Testis (tissue), 2 donors: ENCODE measurements at regions not wholly inside any gene's neighbourhood (a gene's known extent, or its start where the extent isn't known, plus 50 kb on each side); places are given as distances from the start of the nearest gene placed in this dataset.
"Not testable (repeated sequence)": the region's sequence is repeated elsewhere in the genome, so short reads cannot be mapped to it uniquely, and the experiment has no call there.

Experiments
- DNase-seq: peaks from one replicate; pipeline ENCODE4 v3.0.0-alpha.2; 2019
- H3K27ac ChIP-seq, 2 donors: fragments of 200-600 bp; sonication (generic); one replicate each; pipeline ENCODE4 v1.5.1; 2019
- H3K27me3 ChIP-seq: fragments of 200-600 bp; sonication (generic); one replicate; pipeline ENCODE4 v1.5.1; 2019
- H3K36me3 ChIP-seq: fragments of 200-600 bp; sonication (generic); one replicate; pipeline ENCODE4 v1.5.1; 2017; ENCODE audit warnings: low read depth; ENCODE audit errors: missing control alignments
- H3K4me1 ChIP-seq: fragments of 200-600 bp; sonication (generic); one replicate; pipeline ENCODE4 v1.5.1; 2019
- H3K4me3 ChIP-seq, 2 donors: fragments of 200-600 bp; sonication (generic); one replicate each; pipeline ENCODE4 v1.5.1; 2017 to 2019
- H3K9me3 ChIP-seq: fragments of 200-600 bp; sonication (generic); one replicate; pipeline ENCODE4 v1.5.1; 2017
- CTCF ChIP-seq, 3 experiments: fragments of 450-650 bp in 2 of 3; fragments of 200-600 bp in 1 of 3; sonication (generic) in 1 of 3; IDR thresholded peaks; one replicate each; pipeline ENCODE4 v1.5.1; 2016 to 2019; ENCODE audit warnings: antibody characterized with exemption in 3 of 3, mild to moderate bottlenecking in 2 of 3, moderate library complexity in 1 of 3
- POLR2A ChIP-seq: fragments of 450-650 bp; IDR thresholded peaks from one replicate; pipeline ENCODE4 v1.6.1; 2017; ENCODE audit warnings: antibody characterized with exemption, mild to moderate bottlenecking, moderate library complexity
- WGBS, 2 donors: methylation state at CpG; one replicate each; pipeline ENCODE4 v1.1.5; 2018; 5-methylcytosine and 5-hydroxymethylcytosine counted together
- intact Hi-C: fragments of 100-400 bp; cut with DNase I; formaldehyde crosslinking; loops from one replicate; pipeline ENCODE4 v1.15.1; 2023; ENCODE audit warnings: low total_unique reads

GRCh38 chr9:78144663-78145377 is 91.1 kb upstream of the CEP78 start:
- Histone ChIP-seq H3K27ac (no peak overlapping the region), H3K9me3 (no peaks in the 10 kb centered on the region), H3K4me3 (no peak overlapping the region), H3K4me1 (no peaks in the 10 kb centered on the region), H3K36me3 (no peaks in the 10 kb centered on the region), H3K27me3 (no peaks in the 10 kb centered on the region)
- intact Hi-C loops: no loop called here
- no peak for DNase-seq
- 67 to 69% methylated on average over 3 of the region's 3 CpGs for WGBS, 2 donors
- no peak for TF ChIP-seq POLR2A
- TF ChIP-seq CTCF (IDR thresholded peaks at IDR 0.05): no peak

- Histone ChIP-seq H3K4me3 (no peak overlapping the region), H3K36me3 (no peaks in the 10 kb centered on the region), H3K9me3 (no peaks in the 10 kb centered on the region), H3K27ac (no peak overlapping the region), H3K27me3 (no peaks in the 10 kb centered on the region), H3K4me1 (no peaks in the 10 kb centered on the region)
- intact Hi-C loops: no loop called here
- WGBS, 2 donors: 95 to 100% methylated on average over 1 of the region's 1 CpG
- TF ChIP-seq POLR2A: no peak
- TF ChIP-seq CTCF (IDR thresholded peaks at IDR 0.05): no peak
- DNase-seq: no peak
Observed at GRCh38 chr9:78144008-78144381, 91.9 kb upstream of the CEP78 start.

- no peak overlapping the region for H3K4me3 ChIP-seq
- WGBS, 2 donors: 68 to 76% methylated on average over 3 of the region's 3 CpGs
- H3K9me3 ChIP-seq: no peaks in the 10 kb centered on the region
- intact Hi-C loops: no loop called here
- no peaks in the 10 kb centered on the region for H3K36me3 ChIP-seq
- no peak overlapping the region for H3K27ac ChIP-seq
- no peak for TF ChIP-seq CTCF (IDR thresholded peaks at IDR 0.05)
- TF ChIP-seq POLR2A: no peak
- DNase-seq: no peak
- H3K4me1 ChIP-seq: no peaks in the 10 kb centered on the region
- H3K27me3 ChIP-seq: no peaks in the 10 kb centered on the region
Observed at GRCh38 chr9:78143281-78144007, 92.4 kb upstream of the CEP78 start.

GRCh38 chr9:78142264-78142663 is 93.6 kb upstream of the CEP78 start:
- intact Hi-C loops, H3K9me3 ChIP-seq, H3K27ac ChIP-seq, H3K4me1 ChIP-seq, DNase-seq, H3K4me3 ChIP-seq, H3K27me3 ChIP-seq, H3K36me3 ChIP-seq: not testable (repeated sequence)
- 94 to 96% methylated on average over 3 of the region's 3 CpGs for WGBS, 2 donors

GRCh38 chr9:78133751-78134150 is 102.1 kb upstream of the CEP78 start:
- no peak for DNase-seq
- no peaks in the 10 kb centered on the region for H3K27me3 ChIP-seq
- TF ChIP-seq POLR2A (no peak), CTCF (IDR thresholded peaks at IDR 0.05) (no peak)
- no peaks in the 10 kb centered on the region for H3K9me3 ChIP-seq
- H3K4me1 ChIP-seq: no peaks in the 10 kb centered on the region
- no peak overlapping the region for H3K27ac ChIP-seq
- no peak overlapping the region for H3K4me3 ChIP-seq
- WGBS, 2 donors: 75 to 91% methylated on average over 1 of the region's 1 CpG
- intact Hi-C loops: no loop called here
- no peaks in the 10 kb centered on the region for H3K36me3 ChIP-seq
